SK-N-MC (cell line): ENCODE measurements at regions not wholly inside any gene's neighbourhood (a gene's known extent, or its start where the extent isn't known, plus 50 kb on each side); places are given as distances from the start of the nearest gene placed in this dataset.

Source experiments
- DNase-seq: peaks from one replicate; pipeline ENCODE4 v3.0.0-alpha.2; 2011; ENCODE audit warnings: low read depth, low spot score
- H3K27ac ChIP-seq: fragments of 200-600 bp; sonication (generic); 2 replicates; pipeline ENCODE4 v1.5.1; 2016; ENCODE audit warnings: mixed run types
- H3K36me3 ChIP-seq: fragments of 200-600 bp; sonication (generic); 2 replicates; pipeline ENCODE4 v1.6.1; 2017; ENCODE audit warnings: antibody characterized with exemption, low read length, mixed read lengths; ENCODE audit not compliant: insufficient read depth
- H3K4me3 ChIP-seq: fragments of 200-600 bp; sonication (generic); 2 replicates; pipeline ENCODE4 v1.5.1; 2016
- H3K9ac ChIP-seq: fragments of 200-600 bp; sonication (generic); 2 replicates; pipeline ENCODE4 v1.8.0; 2017; ENCODE audit warnings: mixed run types, mixed read lengths; ENCODE audit not compliant: insufficient read length
- H3K9me3 ChIP-seq: fragments of 200-600 bp; sonication (generic); 2 replicates; pipeline ENCODE4 v1.6.1; 2017; ENCODE audit warnings: low read depth, mild to moderate bottlenecking, antibody characterized with exemption, low read length, moderate library complexity, mixed read lengths
- EZH2 ChIP-seq: fragments of 200-600 bp; sonication (generic); IDR thresholded peaks from one replicate; pipeline ENCODE4 v1.6.1; 2017; ENCODE audit warnings: antibody characterized with exemption
- FOXP2 ChIP-seq: optimal IDR thresholded peaks from 2 replicates; pipeline ENCODE3; 2011; ENCODE audit warnings: mild to moderate bottlenecking, moderate library complexity; ENCODE audit not compliant: insufficient read depth; ENCODE audit errors: extremely low read length, control extremely low read depth
- POLR2AphosphoS5 ChIP-seq: IDR thresholded peaks from 2 replicates; pipeline ENCODE4 v1.6.1; 2012; ENCODE audit warnings: mild to moderate bottlenecking, low read depth, low read length, borderline replicate concordance

- Histone ChIP-seq H3K27ac (no peak overlapping the region), H3K9ac (no peak overlapping the region), H3K4me3 (no peak overlapping the region), H3K36me3 (no peaks in the 10 kb centered on the region), H3K9me3 (no peaks in the 10 kb centered on the region)
- TF ChIP-seq FOXP2 (no peak), POLR2AphosphoS5 (no peak), EZH2 (no peak)
- DNase-seq: no peak
Measured at GRCh38 chr10:118482393-118483331, 112.8 kb downstream of the PRLHR start.

GRCh38 chr10:118481871-118482270 is 113.6 kb downstream of the PRLHR start:
- DNase-seq: no peak
- H3K4me3 ChIP-seq: no peak overlapping the region
- no peak overlapping the region for H3K27ac ChIP-seq
- no peak overlapping the region for H3K9ac ChIP-seq
- TF ChIP-seq FOXP2: no peak
- TF ChIP-seq POLR2AphosphoS5: no peak
- no peak for TF ChIP-seq EZH2
- no peaks in the 10 kb centered on the region for H3K36me3 ChIP-seq
- no peaks in the 10 kb centered on the region for H3K9me3 ChIP-seq

- TF ChIP-seq POLR2AphosphoS5 (no peak), FOXP2 (no peak)
- H3K9ac ChIP-seq: no peak overlapping the region
- no peak for DNase-seq
- no peak overlapping the region for H3K4me3 ChIP-seq
- no peaks in the 10 kb centered on the region for H3K36me3 ChIP-seq
- H3K27ac ChIP-seq: no peak overlapping the region
- no peaks in the 10 kb centered on the region for H3K9me3 ChIP-seq
Measured at GRCh38 chr10:118475214-118475613, 120.2 kb downstream of the PRLHR start.

DNA sequence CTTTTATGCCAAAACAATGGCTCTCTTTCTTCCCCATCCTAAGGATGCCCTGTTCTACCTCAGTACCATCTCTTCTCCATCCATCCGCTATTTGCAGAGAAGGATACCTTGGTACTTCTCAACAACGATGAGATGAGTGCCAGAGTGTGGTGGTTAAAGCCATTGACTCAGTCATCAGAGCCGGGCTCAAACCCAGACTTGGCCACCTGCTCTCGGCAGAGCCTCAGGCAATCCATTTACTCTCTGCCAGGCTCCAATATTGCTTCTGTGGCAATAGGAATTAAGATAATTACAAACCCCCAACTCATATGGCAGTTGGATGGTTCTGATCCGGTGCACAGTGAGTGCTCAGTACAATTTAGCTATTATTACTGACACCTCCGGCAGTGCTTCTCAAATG is 121.3 kb downstream of the PRLHR start:
- no peak for DNase-seq
- TF ChIP-seq FOXP2: no peak
- TF ChIP-seq POLR2AphosphoS5: no peak
- no peak for TF ChIP-seq EZH2
- Histone ChIP-seq H3K27ac (no peak overlapping the region), H3K9me3 (no peaks in the 10 kb centered on the region), H3K4me3 (no peak overlapping the region), H3K9ac (no peak overlapping the region), H3K36me3 (no peaks in the 10 kb centered on the region)

- no peak overlapping the region for H3K27ac ChIP-seq
- no peak for DNase-seq
- H3K9me3 ChIP-seq: no peaks in the 10 kb centered on the region
- H3K4me3 ChIP-seq: no peak overlapping the region
- no peaks in the 10 kb centered on the region for H3K36me3 ChIP-seq
- TF ChIP-seq EZH2 (no peak), FOXP2 (no peak), POLR2AphosphoS5 (no peak)
- H3K9ac ChIP-seq: no peak overlapping the region
Measured at GRCh38 chr10:118473305-118473960, 122.0 kb downstream of the PRLHR start.

DNA sequence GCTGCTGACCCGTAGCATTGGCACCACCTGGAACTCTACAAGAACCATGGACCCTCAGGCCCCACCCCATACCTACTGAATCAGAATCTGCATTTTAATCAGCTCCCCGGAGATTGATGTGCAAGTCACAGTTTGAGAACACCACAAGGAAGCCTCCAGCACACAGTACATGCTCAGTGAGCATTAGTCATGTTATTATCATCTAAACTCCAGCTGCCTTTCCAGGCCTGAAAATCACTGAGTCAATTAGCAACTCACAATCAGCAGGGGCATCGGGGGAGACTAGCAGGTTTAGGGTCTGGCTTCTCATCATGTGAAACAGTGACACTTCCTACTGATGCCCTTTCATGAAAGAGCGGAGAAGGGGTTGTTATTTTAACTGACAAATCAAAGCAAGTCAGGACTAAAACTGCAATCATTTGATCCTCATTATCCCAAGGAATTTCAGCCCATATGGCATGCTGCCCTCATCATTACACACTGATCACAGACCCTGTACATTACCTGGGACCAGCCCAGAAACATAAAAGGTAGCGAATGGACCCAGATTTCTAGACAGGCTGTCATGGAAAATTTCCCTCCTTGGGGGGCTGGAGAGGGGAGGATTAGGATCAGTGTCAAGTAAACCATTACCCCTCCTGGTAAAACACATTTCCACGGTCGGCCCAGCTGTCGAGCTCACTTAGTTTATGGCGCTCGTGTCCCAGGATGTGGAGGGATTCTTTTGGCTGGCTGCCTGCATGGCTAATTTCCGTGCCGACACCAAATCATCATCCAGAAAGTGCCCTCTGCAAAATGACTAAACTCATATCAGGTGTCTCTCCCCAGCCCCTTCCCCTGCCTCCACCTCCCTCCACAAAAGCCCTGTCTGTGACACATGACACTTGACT is 122.8 kb downstream of the PRLHR start:
- Histone ChIP-seq H3K36me3 (no peaks in the 10 kb centered on the region), H3K9ac (no peak overlapping the region), H3K9me3 (no peaks in the 10 kb centered on the region), H3K4me3 (no peak overlapping the region), H3K27ac (no peak overlapping the region)
- DNase-seq: no peak
- TF ChIP-seq FOXP2 (no peak), EZH2 (no peak), POLR2AphosphoS5 (no peak)

- Histone ChIP-seq H3K9ac (no peak overlapping the region), H3K27ac (no peak overlapping the region), H3K36me3 (no peaks in the 10 kb centered on the region), H3K4me3 (no peak overlapping the region), H3K9me3 (no peaks in the 10 kb centered on the region)
- no peak for TF ChIP-seq POLR2AphosphoS5
- no peak for TF ChIP-seq EZH2
- no peak for TF ChIP-seq FOXP2
- no peak for DNase-seq
Measured at GRCh38 chr10:118471863-118472262, 123.6 kb downstream of the PRLHR start.

- H3K9ac ChIP-seq: no peak overlapping the region
- no peaks in the 10 kb centered on the region for H3K9me3 ChIP-seq
- no peak for TF ChIP-seq POLR2AphosphoS5
- no peak for TF ChIP-seq EZH2
- H3K27ac ChIP-seq: no peak overlapping the region
- DNase-seq: no peak
- no peaks in the 10 kb centered on the region for H3K36me3 ChIP-seq
- no peak overlapping the region for H3K4me3 ChIP-seq
Measured at GRCh38 chr10:118470470-118470869, 125.0 kb downstream of the PRLHR start.
